ENCODE measurements at regions not wholly inside any gene's neighbourhood (a gene's known extent, or its start where the extent isn't known, plus 50 kb on each side); places are given as distances from the start of the nearest gene placed in this dataset.
"Not testable (repeated sequence)": the region's sequence is repeated elsewhere in the genome, so short reads cannot be mapped to it uniquely, and the experiment has no call there.

DNA sequence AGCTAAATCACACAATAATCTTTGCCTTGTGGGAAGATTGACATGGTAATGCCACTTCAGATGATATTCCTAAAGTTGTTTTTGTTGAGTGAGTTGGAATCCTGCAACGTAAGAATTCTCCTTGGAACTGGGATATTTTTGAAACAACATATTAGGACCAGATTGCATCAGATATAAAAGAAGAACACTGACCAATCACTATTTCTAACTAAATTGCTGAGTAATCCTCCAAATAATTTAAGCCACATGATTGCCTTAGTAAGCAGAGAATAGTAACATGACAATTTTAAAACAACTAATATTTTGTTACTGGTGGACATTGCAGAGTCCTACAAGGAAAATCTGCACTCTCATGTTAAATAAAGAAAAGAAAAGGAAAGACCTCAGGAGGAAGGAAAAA, 353.9 kb upstream of the LMCD1 start:
- DNase-seq, result no peak

DNA sequence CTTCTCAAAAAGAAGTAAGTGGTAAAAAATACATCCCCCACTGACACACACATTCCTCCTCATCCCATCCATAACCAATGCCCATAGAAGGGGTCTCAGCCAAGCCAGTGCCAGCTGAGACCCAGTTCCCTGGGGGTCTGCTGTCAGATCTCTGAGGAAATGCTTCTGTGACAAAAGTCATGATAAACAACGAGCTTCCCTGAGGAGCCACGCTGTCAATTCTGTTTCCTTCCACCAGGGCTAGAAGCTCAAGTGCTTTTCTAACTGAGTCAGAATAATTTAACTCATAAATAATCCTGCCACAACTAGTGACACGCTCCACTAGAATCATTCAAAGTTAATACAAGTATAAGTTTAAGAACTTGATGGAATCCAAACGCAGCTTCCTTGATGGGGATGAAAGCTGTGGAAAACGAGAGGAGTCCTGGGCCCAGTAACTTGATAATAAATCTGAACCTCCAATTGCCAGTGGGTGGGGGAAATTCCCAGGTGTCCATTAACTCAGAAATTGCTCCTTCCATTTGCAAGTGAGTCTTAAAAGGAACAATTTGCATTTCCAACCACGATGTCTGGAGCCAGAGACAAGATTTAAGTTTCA, 348.7 kb upstream of the LMCD1 start:
- no peak for DNase-seq

DNA sequence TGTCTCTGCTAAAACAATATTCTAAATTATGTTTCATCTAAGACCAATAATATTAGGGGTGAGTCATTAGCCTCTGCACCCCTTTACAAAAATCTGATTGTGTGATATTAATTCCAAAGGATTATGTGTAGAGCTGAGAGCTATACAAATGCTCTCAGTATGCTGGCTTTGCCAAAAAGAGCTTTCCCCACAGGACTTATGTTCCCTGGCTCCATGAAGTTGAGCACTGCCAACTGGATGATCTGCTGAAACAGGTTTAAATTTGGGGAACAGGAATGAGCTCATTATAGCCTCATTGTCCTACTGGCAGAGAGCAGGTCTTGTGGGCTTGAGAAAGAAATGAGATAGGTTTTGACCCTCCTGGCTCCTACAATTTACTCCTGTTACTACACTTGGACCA, 347.8 kb upstream of the LMCD1 start:
- no peak for DNase-seq

DNA sequence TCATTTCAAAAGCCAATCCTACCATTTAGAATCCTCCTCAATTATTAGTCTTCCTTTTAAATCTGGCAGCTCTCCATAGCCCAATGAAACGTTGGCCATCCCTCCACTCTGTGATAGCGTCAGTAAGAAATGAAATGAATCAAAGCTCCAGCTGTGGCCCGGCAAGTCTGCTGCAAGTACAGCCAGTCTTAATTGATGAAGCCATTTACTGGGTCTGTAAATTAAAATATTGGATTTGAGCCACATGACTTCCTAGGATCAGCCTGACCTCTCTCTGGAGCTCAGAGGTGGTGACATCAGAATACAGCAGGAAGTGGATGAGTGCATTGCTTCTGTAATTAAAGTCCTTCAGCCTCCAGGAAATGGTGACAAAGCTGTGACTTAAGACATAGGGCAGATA, 347.0 kb upstream of the LMCD1 start:
- DNase-seq, result no peak

DNA sequence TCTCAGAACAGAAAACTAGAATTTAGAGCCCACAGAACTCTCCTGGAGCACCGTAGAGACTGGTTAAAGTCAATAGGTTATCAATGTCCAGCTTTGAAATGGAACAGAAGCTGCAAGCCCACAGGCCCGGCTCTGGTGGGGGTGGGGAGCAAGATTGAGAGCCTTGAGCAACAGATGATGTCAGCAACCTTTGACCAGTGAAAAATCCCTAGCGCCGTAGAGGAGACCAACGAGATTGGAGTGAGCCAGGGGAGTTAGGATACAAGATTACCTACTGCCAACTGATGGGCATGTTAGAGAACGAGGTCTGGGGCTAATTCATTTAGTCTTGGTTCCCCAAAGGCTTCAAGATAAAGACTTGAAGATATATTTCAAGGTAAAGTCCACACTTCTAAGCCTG, 345.5 kb upstream of the LMCD1 start:
- no peak for DNase-seq

DNA sequence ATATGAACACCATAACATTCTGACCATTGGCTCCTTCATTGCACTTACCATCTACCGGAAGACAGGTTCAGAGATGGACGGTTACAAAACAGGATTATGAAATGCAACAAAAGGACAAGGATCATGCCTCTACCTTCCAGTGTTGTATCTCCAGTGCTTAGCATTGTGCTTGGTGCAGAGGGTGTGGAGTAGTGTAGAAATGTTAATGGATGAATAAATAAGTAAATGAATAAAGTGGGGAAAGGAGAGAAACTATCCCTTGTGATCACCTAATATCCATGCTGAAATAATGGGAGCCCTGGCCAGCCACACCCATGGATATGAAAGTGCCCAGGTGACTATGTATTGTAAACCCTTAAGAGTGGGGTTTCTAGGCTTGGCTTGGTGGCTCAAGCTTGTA, 344.8 kb upstream of the LMCD1 start:
- no peak for DNase-seq

DNA sequence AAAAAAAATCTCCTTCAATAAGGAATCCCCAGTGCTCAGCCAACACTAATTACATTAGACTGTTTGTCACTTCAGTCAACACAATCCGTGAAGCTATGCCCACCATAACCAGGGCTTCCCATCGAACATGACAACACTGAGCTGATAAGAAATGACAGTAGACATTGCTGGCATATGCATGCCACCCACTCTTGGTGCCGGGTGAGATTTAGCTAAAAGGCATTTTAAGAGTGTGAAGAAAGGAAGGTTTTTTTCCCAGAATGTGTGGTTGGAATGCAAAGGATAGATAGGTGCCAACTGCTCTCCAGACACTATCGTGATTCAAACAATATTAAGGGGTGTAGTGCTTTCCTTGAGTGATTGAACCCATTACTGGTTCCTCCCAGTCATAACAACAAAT, 344.0 kb upstream of the LMCD1 start:
- no peak for DNase-seq

DNA sequence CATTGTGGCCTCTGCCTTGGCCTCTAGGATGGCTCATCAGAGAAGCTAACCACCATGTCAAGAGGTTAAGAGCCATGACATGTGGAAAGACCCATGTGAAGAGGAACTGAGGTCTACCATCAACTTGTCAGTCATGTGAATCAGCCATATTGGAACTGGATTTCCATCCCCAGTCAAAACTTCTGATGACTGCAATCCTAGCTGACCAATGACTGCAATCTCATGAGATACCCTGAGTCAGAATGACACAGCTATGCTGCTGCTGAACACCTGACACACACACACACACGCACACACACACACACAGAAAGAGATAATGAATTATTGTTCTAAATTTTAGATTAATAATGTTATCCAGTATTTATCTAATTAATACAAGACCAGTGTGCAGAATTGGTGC, 337.5 kb upstream of the LMCD1 start:
- DNase-seq, result no peak

DNA sequence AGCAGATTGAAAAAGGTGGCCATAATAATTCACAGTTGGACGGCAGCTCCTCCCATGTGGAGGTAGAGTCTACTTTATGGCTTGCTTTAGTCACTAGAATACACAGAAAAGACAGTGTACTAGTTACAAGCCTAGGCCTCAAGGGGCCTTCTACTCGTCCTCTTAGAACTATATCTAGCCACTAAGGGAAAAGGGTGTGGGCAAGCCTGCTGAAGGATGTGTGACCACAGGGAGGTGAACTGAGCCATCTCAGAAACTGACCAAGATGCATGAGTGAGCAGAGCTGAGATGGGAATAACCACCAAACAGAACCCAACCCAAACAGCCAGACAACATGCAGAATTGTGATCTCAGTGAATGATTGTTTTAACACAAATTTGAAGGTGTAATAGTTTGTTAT, 335.6 kb upstream of the LMCD1 start:
- DNase-seq, result no peak

DNA sequence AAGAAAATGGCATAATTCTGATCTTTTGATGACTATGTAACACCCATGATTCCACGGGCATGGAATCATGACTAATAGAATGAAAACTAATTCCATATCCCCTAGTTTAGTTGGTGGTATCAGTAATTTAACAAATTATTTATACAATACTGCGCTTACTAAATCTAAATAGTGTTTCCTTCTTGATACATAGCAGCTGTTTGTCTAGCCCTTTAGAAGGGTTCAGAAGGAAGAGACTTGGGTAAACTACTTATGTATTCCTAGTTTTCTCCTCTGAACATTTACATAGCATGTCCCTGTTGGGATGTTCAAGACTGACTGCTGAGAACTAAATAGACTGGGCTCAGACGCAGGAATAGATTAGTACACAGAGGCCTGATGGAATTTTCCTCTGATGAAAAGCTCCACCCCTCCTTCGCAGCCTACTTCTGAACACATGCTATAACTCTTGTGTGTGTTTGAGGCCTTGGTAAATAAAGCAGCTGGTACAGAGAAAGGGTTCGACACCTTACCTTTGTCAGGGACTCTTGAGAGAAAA, 330.6 kb upstream of the LMCD1 start:
- no peak for DNase-seq

DNA sequence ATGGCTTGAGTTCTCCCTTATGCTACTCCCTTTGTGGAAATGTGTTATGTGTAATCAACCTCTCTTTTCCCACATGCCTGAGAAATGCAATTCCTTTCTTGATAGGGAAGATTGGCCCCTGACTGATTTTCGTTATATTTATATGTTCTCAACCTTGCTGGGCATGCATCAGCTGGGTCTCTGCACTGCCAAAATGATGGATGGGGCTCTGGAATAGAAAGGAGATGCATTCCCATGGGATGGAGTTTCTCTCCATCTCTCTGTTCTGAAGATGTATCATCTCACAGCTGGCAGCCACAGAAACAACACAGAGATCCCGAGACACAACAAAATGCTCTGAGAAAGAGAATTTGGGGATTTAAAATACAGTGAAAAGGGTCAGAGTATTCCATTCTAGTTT, 327.7 kb upstream of the LMCD1 start:
- no peak for DNase-seq

DNA sequence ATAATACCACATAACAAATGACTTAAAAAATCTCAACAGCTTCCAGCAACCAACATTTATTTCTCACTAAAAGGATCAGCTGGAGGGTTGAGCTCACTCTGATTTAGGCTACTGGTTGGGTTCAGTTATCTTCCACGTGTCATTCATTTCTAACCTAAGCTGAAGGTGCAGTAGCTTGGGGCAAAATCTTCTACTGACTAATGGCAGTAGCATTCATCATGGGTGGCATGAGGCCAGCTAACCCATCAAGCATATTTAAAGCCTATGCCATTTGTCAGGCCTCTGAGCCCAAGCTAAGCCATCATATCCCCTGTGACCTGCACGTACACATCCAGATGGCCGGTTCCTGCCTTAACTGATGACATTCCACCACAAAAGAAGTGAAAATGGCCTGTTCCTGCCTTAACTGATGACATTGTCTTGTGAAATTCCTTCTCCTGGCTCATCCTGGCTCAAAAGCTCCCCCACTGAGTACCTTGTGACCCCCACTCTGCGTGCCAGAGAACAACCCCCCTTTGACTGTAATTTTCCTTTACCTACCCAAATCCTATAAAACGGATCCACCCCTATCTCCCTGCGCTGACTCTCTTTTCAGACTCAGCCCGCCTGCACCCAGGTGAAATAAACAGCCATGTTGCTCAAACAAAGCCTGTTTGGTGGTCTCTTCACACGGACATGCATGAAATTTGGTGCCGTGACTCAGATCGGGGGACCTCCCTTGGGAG, 324.7 kb upstream of the LMCD1 start:
- not testable (repeated sequence) for DNase-seq

DNA sequence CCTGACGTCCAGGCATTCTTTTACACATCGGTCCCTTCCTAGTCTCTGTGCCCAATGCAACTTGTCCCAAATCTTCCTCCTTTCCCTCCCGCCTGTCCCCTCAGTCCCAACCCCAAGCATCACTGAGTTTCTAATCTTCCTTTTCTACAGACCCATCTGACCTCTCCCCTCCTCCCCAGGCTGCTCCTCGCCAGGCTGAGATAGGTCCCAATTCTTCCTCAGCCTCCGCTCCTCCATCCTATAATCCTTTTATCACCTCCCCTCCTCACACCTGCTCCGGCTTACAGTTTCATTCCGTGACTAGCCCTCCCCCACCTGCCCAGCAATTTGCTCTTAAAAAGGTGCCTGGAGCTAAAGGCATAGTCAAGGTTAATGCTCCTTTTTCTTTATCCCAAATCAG, 323.1 kb upstream of the LMCD1 start:
- not testable (repeated sequence) for DNase-seq

DNA sequence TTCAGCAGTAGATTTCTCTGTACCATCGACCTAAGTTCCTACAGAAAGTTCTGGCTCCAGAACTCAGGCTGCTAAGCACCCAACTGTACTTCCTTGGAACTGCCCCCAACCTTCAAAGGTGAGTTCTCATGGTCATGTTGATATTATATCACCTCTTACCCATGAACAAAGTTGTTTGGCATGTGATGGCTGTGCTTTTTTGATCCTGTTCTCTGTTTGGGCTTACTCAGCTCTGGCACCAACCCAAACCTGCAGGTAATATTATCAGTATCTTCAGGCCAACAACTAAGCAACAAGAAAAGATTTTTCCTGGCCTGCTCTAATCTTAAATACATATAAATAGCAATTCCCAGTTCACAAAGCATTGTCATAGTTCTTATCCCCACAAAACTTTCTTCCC, 318.7 kb upstream of the LMCD1 start:
- DNase-seq, result no peak

DNA sequence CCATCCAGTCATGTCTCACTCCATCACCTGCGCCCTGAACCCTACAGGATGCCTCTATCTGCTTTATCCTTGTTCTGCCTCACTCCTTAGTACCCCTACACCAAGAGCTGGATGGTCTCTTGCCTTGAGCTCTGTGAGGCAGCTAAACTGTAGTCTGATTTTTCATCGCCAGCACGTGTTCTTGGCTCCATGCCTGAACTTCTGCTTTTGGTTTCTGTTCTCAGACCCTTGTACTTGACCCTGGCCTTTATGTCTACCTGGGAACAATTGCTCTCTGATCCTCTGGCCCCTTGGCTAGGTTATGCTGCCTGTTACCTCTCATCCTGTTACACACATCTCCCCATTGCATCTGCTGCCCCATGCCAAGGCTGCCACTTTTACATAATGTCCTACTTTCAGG, 318.0 kb upstream of the LMCD1 start:
- no peak for DNase-seq

DNA sequence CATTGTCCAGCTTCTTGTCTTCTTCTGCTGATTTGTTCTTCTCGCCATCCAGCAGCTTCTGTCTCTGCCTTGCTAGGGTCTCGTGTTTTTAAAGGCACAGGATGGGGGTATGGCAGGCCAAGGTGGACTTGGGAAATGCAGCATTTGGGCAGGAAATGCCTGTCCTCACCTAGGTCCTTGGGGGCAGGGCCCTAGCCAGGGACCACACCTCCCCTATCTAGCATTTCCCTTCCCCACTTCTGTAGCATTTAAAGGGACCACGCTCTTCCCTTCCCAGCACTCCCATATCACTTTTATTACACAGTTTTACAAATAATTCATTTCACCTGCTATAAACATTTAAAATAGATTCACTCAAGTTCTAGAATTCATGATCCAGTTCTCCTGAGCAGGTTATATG, 315.4 kb upstream of the LMCD1 start:
- DNase-seq, result no peak

DNA sequence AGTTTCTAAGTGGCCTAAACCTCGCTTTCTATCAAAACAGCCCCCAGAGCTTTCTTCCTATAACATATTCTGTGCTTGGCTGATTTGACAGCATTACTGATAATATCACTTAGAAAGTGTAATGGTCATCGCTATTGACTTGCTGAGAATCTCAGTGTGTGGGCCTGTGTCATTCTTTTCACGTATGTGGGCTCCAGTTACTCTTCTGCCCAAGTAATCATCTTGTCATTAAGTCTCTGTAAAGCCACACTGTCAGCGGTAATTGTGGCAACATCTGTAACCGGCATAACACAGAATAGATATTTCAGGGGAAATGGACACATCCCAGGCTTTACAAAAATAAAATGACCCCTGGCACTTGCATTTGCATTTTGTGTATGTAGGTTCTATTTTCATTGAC, 313.6 kb upstream of the LMCD1 start:
- no peak for DNase-seq

DNA sequence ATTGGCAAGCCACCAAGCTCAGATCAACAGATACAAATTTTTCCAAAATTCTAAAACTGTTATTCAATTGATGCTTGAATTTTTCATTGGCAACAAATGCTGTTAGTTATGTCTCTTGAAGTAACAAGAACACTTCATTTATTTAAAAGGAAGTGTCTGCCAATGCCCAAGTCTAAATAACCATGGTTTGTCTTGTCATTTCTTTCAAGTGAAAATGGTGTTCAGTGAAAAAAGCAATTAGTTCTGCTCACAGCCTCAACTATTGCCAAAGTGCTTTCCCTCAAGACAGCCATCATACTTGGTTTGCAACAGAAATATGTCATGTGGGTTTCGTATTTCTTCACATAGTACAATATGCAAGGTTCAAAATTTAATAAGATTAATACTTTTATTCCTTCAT, 312.6 kb upstream of the LMCD1 start:
- DNase-seq, result no peak

DNA sequence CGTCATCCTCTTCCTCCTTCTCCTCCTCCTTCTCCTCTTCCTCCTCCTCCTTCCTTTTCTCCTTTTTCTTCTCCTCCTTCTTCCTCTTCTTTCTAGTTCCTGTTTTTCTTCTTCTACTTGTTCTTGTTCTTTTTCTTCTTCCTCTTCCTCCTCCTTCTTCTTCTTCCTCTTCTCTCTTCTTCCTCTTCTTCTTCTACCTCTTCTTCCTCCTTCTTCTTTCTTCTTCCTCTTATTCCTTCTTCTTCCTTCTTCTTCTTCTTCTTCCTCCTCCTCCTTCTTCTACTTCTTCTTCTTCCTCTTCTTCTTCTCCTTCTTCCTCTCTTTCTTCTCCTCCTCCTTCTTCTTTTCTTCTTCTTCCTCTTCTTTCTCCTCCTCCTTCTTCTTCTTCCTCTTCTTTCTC, 310.2 kb upstream of the LMCD1 start:
- DNase-seq, result no peak

DNA sequence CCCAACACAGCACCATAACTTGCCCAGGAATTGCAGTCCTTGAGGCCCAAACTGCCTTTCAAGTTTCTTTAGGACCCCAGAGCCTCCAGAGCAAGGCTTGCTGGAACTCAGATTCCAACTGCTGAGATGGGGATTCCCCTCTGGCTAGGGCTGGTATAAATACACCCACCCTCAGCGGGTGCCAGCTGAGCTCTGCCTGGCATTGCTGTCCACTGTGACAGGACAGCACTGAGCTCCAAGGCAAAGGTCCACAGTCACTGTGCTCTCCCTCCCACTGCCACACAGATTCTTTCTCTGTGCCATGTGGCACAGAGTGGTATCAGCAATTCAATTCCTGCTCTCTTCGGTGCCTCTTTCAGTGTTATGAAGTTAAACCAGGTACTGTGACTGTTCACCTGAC, 304.2 kb upstream of the LMCD1 start:
- no peak for DNase-seq

DNA sequence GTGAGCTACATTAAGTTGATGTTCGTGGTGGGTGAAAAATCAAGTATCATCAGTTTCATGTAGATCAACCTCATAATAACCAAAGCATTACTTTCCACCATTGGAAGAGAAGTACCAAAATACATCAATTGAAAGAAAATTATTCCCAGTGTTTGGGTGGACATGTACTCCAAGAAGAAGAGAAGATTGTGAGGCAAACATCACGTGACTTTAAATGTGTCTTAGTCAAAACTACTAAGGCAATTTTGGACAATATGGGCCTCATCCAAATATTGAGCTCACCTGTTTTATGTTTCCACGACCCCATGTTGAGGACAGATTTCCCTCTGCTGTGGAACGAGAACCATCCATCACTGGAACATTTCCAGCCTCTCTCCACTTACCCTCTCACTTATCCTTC, 303.0 kb upstream of the LMCD1 start:
- DNase-seq, result no peak

DNA sequence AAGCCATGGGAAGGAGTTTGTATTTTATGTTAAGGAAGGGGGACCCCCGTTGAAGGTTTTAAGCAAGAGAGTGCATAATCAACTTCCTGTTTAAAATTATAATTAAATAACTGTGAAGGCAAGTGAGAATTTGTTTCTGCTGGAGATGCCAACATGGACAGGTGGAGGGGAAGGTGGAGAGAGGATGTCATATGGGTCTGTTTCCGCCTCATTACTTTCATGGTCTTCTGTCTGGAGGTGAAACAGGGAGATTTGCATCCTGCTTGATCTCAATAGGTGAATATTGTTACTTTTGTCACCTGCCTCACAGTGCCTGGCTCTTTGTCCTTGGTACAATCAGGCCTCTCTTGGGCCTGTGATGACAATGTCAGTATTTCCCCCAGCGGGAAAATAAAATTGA, 300.6 kb upstream of the LMCD1 start:
- no peak for DNase-seq

DNA sequence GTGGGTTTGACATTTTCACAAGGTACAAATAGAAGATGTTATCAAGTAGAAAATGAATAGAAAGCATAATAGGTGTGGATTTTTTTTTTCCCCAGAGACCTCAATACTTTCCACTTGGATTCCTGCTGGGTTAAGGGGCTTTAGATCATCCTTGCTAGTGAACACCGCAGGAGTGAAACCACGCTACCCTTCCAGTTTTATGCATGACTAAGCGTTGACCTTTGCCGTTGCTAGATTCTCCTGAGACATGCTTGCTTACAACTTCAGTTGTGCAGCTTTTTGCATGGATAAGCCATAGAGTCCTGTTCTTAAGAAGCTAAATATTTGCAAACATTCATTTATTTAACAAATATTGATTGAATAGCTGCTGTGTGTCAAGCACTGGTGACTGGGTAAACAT, 299.7 kb upstream of the LMCD1 start:
- DNase-seq, result no peak

DNA sequence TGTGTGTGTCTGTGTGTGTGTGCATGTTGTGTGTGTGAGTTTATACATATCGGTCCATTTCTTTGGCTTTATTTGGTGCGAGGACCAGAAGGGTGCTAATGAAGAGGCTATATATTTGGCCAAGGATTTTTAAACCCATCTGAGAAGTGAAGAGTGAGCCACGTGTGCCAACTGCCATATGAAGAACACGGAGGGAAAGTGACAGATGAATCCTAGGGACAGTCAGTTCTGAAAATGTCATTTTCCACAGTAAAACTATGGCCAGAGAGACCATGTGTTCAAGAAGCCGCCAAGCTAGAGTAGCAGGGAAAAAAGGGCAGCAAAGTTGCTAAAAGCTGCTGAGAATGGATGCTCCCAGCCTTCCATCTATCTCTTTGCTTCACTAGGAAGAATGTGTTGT, 297.3 kb upstream of the LMCD1 start:
- DNase-seq, result no peak
